ENCODE measurements at regions not wholly inside any gene's neighbourhood (a gene's known extent, or its start where the extent isn't known, plus 50 kb on each side); places are given as distances from the start of the nearest gene placed in this dataset.

DNA sequence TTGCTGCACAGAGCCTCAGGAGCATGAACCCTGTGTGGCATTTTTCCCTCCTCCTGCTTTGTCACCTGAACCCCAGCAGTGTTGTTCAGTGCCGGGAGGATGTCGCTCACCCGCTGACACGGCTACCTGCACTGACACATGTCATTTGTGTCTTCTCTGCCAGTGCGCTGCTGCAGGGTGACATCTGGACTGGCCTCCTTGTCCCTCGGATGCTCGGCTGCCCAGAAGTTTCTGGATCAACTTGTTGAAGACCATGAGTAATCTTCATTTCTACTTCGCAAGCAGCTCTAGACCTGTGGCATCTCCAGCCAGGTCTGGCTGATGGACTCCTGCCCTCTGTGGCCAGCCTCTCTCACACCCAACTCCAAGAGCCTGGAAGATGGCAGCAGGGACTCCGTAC lies 311.1 kb upstream of the C2CD4B start:
- no peak for DNase-seq

DNA sequence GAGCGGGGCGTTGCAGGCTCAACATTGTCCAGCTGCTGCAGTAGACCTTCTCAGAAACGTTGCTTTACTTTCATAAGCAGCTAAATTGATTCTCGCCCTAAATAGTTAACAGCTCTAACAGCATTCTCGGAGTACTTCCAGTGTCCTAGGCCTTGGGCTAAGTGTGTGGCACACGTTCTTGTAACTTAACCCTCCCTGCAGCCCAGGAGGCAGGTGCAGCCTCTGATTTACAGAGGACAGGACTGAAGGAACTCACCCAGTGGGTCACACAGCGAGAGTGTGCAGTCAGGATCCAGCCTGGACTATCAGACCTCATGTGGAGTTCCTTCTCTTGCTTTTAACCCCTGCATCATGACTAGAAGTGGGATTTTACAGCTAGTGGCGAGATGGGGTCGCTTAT lies 312.8 kb upstream of the C2CD4B start:
- DNase-seq: no peak

DNA sequence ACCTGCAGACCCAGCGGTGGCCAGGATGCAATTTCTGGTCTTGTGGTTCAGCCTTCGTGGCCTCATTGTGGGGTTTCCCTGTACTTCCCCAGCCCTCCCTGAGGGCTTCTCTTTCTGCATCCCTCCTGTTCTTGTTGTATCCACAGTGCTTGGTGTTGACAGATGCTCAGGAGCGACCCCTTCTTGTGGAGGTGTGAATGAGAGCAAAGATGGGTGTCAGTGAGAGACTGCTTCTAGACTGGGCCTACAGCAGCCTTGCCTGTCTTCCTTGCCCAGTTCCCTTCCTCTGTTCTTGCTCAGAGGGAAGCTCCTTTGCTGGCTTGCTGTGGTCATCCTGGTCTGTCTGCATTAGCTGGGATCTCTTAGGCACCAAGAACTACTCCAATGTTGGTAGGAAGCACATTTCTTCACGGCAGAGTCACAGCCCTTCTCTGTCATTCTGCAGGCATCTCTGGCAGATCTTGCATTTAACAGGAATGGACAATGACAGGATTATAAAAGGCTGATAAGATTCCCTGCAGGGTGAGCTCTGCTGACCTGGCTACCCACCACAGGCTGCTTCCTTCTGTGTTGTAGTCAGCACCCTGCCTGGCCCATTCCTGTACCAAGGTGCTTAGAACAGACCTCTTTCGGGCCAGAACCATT lies 317.8 kb upstream of the C2CD4B start:
- no peak for DNase-seq

DNA sequence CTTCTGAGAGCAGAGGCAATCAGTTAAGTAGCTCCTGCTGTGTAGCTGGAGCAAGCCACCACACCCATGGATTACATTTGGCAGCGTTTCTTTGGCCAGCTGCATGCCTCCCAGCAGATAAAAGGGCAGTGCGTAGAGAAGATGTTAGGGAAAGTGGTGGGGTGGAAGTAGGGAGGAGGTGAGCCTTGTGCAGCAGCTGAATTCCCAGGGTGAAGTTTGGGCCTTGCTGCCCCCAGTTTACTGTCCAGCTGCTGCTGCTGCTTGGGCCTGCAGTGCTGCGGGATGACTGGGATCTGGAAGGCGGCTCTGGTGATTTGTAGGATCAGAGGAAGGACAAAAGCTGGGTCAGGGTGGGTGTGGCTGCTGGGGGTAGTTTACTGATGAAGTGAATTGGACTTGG lies 318.7 kb upstream of the C2CD4B start:
- no peak for DNase-seq

DNA sequence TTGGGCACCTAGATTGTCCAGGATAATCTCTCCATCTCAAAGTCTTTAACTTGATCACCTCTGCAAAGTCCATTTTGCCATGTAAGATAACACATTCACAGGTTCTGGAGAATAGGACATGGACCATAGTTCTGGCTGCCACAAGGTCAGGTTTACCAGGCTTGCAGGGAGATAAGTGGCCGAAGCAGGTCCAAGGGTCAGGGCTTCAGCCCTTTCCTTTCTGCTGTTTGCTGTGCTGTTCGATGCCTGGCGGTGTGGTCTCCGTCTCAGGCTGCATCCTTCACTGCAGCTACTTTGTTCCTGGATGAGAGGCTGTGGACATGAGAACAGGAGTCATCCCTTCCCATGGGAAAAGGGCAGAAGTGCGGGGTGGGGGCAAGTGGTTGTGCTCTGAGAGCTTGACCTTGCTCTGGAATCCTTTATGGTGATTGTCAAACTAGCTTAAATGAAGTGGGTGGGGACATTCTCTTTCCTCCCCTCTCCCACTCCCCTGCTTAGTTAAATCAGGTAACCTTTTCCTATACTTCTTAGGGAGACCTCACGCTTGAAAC lies 320.2 kb upstream of the C2CD4B start:
- DNase-seq: no peak

- no peak for DNase-seq
Measured at GRCh38 chr15:62486041-62486440, 321.0 kb upstream of the C2CD4B start.

GRCh38 chr15:62488387-62488786 lies 323.3 kb upstream of the C2CD4B start:
- no peak for DNase-seq

DNA sequence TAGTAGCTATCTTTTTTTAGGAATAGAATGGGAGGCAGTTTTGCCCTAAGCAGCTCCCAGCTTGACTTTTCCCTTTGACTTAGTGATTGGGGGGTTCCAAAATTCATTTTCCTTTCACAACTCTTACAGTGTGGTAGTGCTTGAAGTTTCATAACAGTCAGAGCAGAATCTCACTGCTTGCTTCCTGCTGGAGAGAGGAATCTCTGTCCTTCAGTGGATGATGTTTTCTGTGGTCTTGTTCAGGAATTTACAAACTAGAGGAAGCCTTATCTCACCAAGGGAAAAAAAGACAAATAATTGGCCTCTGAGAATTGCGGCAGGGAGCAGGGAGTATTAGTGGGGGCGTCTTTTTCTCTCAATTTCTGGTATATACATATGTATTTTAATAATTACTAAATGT lies 326.6 kb upstream of the C2CD4B start:
- DNase-seq: no peak

GRCh38 chr15:62492900-62493299 lies 327.8 kb upstream of the C2CD4B start:
- DNase-seq: no peak

GRCh38 chr15:62494197-62494596 lies 329.1 kb upstream of the C2CD4B start:
- DNase-seq: no peak

GRCh38 chr15:62495670-62496614 lies 330.9 kb upstream of the C2CD4B start:
- no peak for DNase-seq

GRCh38 chr15:62497356-62497755 lies 332.3 kb upstream of the C2CD4B start:
- no peak for DNase-seq

DNA sequence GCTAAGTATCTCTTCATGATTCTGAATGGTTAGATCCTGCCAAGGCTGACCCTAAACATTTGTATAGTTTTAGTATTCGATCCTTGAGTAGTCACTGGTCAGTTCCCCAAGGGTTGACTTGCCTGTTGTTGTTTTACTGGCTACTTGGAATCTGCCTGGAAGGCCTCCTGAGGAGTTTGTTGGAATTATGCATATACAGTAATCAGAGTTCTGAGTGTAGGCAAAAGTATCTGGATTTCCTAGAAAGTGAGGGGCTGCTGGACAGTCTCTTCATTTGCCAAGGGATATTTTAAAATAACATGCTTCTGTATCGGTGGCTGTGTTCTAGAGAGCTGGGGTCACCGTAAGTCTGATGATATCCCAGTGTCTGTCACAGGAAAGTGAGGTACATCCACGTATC lies 333.2 kb upstream of the C2CD4B start:
- no peak for DNase-seq

GRCh38 chr15:62498712-62499111 lies 333.6 kb upstream of the C2CD4B start:
- no peak for DNase-seq

DNA sequence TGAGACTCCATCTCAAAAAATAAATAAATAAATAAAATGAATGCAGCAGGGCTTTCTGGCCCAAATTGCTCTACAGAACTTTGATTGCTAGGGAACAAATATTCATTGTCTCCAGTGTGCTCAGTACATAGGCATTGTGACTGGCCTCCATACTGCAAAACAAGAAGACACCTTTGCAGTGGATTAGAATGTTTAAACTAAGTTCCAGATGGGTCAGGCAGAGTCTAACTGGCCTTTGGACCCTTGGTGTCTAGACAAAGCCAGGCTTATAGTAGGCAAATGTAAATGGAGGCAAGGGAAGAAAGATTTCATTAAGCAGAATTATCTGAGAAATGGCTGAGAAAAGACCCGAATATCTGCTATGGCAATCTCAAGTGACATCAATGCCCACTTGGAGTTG lies 335.2 kb upstream of the C2CD4B start:
- no peak for DNase-seq

- no peak for DNase-seq
Measured at GRCh38 chr15:62502451-62502850, 337.4 kb upstream of the C2CD4B start.

DNA sequence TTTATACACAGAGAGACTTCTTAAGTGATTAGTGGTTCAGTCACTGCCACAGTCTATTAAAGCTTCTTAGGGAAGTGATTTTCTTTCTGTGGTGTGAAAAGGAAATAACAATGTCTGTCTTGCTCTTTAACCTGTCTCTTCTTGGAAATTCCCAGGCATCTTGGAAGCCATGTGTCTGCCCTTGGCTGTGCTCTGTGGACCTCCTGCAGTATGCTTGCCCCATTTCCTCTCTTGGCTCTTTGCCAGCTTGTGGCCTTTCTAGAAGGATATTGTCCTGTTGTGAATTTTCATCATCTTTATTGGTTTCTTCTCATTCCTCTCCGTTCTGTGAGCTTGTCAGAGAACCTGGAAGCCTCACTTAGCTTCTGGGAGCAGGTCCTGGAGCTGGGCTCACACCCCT lies 338.4 kb upstream of the C2CD4B start:
- DNase-seq: no peak

- no peak for DNase-seq
Measured at GRCh38 chr15:62505762-62506161, 340.7 kb upstream of the C2CD4B start.

GRCh38 chr15:62506217-62506805 lies 341.2 kb upstream of the C2CD4B start:
- no peak for DNase-seq

DNA sequence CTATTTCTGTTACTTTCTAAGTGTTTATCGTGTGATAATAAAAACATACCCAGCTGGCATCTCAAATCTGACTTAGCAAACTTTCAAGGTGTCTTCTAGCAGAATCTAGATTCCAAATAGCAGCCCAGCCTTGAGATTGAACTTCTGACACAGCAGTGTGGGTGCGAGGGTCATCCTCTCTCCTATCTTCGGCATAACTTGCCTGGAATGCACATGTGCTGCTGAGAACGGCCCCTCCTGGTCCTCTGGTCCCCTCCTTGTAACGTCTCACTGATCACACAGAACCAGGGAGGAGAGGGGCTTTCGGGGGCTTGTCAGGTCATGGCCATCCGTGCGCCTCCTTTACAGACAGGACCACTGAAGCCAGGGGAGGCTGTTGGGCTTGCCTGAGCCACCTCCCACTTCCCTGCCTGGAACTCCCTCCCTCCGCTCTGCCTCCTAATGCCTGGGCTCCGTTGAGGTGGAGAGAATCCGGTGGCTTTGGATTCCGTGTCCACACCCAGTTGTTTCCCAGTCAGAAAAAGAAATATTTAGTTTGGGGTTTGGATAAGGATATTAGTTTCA lies 344.4 kb upstream of the C2CD4B start:
- DNase-seq: no peak

- no peak for DNase-seq
Measured at GRCh38 chr15:62510791-62511190, 345.7 kb upstream of the C2CD4B start.

DNA sequence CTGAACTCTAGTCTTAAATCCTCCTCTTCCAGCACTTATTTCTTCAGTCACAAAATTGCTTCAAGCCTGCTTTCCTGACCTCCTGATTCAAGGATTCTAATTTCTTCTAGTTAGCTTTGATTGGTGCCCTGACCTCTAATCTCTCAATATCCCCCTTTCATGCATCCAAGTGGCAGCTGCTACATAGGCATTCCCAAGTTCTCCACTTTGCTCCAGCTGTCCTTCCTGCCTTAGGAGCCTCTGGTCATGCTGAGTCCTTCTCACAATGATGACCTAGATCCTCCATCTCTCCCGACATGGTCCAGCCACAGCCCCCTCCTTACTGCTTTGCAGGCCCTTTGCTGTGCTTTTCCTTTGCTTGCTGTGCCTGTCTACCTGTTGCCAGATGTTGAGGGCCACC lies 347.8 kb upstream of the C2CD4B start:
- no peak for DNase-seq

GRCh38 chr15:62513893-62514292 lies 348.8 kb upstream of the C2CD4B start:
- no peak for DNase-seq
